ENCODE measurements at regions not wholly inside any gene's neighbourhood (a gene's known extent, or its start where the extent isn't known, plus 50 kb on each side); places are given as distances from the start of the nearest gene placed in this dataset.
"Not testable (repeated sequence)": the region's sequence is repeated elsewhere in the genome, so short reads cannot be mapped to it uniquely, and the experiment has no call there.

DNA sequence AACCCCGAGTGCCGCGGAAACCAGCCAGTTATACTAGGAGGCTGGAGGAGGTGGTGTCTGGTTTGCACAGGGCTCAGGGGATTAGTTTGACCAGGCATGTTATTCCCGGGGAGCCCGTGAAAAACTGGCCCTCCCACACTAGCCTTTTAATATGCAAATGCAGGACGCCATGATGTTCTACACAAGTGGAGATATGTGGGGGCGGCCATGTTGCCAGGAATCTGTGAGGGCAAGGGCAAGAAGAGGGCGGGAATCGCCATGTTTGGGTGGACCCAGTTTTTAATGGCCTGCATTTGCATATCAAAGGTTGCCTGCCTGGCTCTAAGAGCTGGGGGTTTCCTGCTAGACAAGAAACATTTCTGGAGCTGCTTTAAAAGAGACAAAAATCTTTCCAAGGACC lies 940.7 kb downstream of the CDH18 start:
- ATAC-seq, result no peak
- intact Hi-C loops (cut with DNase I), result no loop called here

DNA sequence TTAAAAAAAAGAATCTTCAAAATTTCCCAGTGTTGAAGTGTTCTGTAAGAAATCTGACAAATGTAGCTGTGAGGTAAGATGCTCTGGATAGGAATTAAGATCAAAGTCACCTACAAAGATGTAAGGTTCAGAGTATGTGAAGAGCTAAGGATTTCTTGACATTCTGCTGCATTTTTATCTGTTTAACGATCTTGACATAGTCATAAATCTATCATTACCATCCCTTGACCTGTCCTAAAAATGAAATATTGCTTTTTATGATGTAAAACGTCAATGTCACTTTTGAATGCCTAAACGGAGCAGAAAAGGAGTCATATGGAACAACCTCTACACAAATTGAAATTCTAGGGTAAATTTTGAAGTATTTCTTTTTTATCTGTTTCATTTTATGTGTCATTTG lies 939.3 kb downstream of the CDH18 start:
- no peak for DNase-seq (ENCODE audit: missing footprints)
- intact Hi-C loops (cut with DNase I), result no loop called here
- ATAC-seq, result no peak

More for the DNA sequence above, 940.7 kb downstream of the CDH18 start:
- DNase-seq (ENCODE audit: missing footprints), result no peak

DNA sequence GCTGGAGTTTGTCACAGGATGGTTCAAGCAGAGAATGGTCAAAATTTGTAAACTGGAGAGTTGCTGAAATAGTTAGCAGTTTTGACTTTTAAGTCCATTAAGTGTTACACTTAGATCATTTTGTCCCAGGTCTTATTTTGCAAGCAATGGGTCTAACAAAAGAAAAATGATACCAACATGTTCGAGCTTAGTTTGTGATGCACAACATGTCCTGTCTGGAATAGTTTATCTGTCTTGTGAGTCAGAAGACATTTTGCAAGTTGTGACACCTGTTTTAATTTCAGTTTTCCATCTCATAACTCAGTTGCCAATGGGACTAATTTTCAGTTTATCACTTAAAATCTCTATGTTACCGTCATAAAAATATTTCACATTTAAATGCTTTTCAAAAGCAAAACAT lies 929.8 kb downstream of the CDH18 start:
- DNase-seq (ENCODE audit: missing footprints) (no peak), ATAC-seq (no peak)
- intact Hi-C loops (cut with DNase I), result no loop called here

DNA sequence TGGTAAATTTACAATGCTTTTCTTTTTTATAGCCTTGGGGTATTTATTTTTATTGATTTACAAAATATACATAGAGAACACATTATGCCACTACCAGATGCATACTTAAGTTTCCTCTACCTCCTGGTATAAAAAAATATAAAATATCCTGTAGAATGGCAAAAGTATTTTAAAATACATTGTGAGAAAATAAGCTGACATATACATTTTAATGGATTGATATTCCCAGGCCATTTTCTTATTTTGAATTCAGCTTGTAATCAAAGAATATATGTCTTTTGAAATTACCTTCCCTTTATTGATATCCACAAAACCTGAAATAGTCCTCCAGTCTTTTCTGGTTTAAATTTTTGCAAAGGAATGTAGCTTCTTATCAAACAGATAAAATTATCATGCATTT lies 923.9 kb downstream of the CDH18 start:
- intact Hi-C loops (cut with DNase I), result no loop called here
- no peak for DNase-seq (ENCODE audit: missing footprints)
- ATAC-seq, result no peak

DNA sequence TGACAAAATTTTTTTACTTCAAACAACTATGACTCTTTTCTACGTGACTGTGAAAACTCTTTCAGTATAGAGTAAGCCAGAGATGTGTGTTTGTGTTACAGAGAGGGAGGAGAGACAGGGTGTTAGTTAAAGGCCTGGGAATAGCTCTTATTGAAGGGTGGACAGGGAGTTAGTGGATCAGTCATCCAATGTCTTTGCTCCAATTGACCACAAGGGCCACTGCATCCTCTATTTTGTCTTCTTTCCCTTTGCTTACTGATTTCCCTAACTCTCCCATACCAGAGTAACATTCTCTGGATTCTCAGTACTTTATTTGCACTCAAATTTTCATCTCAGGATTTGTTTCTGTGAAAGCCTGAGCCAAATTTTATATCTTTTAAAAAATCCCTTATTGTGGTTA lies 920.3 kb downstream of the CDH18 start:
- ATAC-seq (no peak), DNase-seq (ENCODE audit: missing footprints) (no peak)

DNA sequence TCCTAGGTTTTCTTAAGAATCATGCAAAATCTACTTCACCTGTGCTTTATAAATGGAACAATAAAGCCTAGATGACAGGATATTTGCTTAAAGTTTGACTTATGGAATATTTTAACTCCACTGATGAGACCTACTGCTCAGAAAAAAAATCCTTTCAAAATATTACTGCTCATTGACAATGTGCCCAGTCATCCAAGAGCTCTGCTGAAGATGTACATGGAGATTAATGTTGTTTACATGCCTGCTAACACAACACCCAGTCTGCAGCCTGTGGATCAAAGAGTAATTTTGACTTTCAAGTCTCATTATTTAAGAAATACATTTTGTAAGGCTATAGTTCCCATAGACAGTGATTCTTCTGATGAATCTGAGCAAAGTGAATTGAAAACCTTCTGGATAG lies 889.6 kb downstream of the CDH18 start:
- ATAC-seq, result no peak
- intact Hi-C loops (cut with DNase I), result no loop called here
- no peak for DNase-seq (ENCODE audit: missing footprints)

More for the DNA sequence above, 920.3 kb downstream of the CDH18 start:
- intact Hi-C loops (cut with DNase I), result no loop called here

DNA sequence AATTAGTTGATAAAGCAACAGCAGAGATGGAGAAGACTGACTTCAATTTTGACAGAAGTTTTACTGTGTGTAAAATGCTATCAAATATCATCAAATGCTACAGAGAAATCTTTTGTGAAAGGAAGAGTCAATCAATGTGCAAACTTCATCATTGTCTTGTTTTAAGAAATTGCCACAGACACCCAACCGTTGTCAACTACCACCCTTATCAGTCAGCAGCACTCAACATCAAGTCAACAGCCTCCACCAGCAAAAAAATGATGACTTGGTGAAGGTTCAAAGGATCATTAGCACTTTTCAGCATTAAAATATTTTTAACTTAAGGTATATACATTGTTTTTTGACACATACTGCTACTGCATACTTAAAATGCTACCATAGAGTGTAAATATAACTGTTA lies 888.8 kb downstream of the CDH18 start:
- no peak for DNase-seq (ENCODE audit: missing footprints)
- intact Hi-C loops (cut with DNase I), result no loop called here
- no peak for ATAC-seq

DNA sequence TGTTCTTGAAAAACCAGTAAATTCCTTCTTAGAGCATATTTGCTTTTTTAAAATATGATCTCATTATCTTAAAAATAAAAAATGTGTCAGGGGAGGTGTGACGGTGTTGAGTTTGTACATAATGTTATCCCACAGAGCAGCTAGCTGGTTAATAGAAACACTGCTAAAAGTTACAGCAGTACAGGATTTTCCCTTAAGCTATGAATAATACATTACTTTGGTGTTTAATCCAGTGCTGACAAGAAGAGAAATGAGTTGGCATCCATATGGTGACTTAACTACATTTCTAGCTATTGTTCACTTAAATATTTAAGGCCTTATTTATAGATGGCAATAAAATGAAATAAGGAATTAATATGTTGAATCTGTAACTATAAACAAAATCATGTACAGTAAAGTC lies 883.1 kb downstream of the CDH18 start:
- ATAC-seq (no peak), DNase-seq (ENCODE audit: missing footprints) (no peak)
- intact Hi-C loops (cut with DNase I), result no loop called here

DNA sequence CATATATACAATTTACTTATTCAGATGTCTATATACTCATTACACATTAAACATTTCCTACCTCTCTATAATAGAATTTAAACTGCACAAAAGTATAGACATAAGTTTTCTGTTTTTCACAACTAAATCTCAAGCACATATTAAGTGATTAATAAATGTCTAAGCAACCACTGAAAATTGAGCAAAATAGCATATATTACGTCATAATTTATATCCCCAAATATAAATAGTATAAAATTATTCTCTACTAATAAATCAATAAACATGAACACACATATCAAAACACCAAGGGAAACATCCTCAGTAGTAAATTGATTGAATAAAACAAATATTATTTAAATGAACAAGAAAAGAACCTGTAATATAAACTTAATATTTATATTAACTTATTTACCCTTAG lies 865.1 kb downstream of the CDH18 start:
- ATAC-seq, result no peak
- intact Hi-C loops (cut with DNase I), result no loop called here

DNA sequence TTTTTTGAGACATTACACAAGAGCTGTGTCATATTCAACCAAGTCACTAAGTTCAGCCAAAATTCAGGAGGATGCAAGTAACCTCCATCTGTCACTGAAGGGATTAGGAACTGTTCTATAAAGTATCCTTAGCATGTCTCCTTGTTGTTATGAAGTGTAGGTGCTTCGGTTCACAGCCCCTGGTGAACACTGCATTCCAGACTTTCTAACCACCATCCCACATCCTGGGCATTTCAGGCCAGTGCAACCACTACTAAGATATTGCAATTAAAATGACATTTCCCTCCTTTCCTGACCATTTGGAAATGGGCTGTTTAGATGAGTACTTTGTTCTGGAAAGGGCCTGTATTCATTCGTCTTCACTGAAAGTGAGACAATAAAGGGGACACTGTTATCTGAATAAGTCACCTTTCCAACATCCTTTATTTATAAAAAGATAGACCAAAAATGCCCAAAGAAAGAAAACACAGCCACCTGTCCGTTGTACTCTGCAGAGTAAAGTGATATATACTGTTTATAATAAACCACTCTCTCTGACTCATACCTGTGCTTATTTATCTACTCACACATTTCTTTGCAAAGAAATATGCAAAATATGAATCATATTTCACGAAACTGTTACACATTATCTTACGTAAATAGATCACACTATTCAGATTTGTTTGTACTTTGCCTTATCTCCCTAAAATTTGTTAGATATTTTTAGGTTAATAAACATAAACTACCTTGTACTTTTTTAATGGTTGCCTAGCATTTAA lies 861.9 kb downstream of the CDH18 start:
- no peak for DNase-seq (ENCODE audit: missing footprints)
- ATAC-seq, result no peak
- intact Hi-C loops (cut with DNase I), result no loop called here

More for the DNA sequence above, 865.1 kb downstream of the CDH18 start:
- no peak for DNase-seq (ENCODE audit: missing footprints)

DNA sequence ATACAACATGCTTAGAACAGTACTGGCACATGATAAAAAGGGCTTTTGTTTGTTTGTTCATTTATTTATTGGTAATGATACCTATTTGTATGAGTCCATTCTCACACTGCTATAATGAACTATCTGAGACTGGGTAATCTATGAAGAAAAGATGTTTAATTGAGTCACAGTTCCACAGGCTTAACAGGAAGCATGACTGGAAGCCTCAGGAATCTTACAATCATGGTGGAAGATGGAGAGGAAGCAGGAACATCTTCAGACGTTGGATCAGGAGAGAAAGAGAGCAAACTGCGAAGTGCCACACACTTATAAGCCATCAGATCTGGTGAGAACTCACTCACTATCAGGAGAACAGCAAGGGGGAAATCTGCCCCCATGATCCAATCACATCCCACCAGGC lies 847.7 kb downstream of the CDH18 start:
- DNase-seq (ENCODE audit: missing footprints) (no peak), ATAC-seq (no peak)
- intact Hi-C loops (cut with DNase I), result no loop called here

DNA sequence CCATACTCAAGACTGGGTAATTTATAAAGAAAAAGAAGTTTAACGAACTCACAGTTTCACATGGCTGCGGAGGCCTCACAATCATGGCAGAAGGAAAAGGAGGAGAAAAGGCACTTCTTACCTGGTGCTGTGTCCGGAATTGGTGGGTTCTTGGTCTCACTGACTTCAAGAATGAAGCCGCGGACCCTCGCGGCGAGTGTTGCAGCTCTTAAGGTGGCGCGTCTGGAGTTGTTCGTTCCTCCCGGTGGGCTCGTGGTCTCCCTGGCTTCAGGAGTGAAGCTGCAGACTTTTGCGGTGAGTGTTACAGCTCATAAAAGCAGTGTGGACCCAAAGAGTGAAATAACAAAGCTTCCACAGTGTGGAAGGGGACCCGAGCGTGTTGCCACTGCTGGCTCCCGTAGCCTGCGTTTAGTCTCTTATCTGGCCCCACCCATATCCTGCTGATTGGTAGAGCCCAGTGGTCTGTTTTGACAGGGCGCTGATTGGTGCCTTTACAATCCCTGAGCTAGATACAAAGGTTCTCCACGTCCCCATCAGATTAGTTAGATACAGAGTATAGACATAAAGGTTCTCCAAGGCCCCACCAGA lies 846.0 kb downstream of the CDH18 start:
- intact Hi-C loops (cut with DNase I); DNase-seq (ENCODE audit: missing footprints); ATAC-seq: not testable (repeated sequence)

DNA sequence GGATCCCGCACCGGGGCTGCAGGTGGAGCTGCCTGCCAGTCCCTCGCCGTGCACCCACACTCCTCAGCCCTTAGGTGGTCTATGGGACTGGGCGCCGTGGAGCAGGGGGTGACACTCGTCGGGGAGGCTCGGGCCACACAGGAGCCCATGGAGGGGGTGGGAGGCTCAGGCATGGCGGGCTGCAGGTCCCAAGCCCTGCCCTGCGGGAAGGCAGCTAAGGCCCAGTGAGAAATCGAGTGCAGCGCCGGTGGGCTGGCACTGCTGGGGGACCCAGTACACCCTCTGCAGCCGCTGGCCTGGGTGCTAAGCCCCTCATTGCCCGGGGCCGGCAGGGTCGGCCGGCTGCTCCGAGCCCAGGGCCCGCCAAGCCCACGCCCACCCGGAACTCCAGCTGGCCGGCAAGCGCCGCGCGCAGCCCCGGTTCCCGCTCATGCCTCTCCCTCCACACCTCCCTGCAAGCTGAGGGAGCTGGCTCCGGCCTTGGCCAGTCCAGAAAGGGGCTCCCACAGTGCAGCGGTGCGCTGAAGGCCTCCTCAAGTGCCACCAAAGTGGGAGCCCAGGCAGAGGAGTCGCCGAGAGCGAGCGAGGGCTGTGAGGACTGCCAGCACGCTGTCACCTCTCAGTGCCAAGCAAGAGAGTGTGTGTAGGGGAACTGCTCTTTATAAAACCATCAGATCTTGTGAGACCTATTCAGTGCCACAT lies 845.1 kb downstream of the CDH18 start:
- DNase-seq (ENCODE audit: missing footprints), result peak; percentile 50
- intact Hi-C loops (cut with DNase I); ATAC-seq: not testable (repeated sequence)

DNA sequence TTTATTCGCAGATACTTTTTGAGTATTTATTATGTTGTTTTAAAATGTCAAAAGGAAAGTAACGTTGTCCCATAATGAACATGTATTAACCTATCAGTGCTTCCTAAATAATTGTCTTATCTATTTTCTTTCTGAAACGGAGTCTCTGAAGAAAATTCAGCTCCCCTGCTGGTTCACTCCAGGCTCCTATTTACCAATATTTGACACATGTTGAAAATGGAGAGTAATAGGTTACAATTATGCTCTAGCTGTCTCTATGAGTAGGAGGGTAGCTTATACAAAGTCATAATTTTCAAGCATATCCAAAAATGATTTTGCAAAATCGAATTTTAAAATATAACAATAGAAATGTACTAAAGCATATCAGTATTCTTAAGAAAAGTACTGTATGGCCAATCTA lies 844.1 kb downstream of the CDH18 start:
- ATAC-seq, result no peak
- no peak for DNase-seq (ENCODE audit: missing footprints)
- intact Hi-C loops (cut with DNase I), result no loop called here

DNA sequence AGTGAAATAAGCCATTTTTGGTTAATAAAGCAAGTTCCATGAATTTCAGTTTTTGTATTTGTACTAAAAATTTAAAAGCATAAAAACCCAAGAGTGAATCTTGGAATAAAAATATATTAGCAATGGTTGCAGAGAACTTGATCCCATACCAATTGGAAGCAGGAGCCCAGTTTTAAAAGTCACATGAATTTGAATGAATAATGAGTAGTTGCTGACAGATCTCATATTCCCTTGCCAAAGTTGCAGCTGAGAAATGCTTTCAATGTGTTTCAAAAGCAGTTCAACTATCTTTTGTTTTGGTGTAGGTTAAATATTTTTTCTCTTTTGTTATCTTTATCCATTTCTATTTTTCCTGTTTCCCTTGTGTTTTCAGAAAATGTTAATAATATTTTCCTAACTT lies 818.6 kb downstream of the CDH18 start:
- no peak for DNase-seq (ENCODE audit: missing footprints)
- intact Hi-C loops (cut with DNase I), result no loop called here
- no peak for ATAC-seq

DNA sequence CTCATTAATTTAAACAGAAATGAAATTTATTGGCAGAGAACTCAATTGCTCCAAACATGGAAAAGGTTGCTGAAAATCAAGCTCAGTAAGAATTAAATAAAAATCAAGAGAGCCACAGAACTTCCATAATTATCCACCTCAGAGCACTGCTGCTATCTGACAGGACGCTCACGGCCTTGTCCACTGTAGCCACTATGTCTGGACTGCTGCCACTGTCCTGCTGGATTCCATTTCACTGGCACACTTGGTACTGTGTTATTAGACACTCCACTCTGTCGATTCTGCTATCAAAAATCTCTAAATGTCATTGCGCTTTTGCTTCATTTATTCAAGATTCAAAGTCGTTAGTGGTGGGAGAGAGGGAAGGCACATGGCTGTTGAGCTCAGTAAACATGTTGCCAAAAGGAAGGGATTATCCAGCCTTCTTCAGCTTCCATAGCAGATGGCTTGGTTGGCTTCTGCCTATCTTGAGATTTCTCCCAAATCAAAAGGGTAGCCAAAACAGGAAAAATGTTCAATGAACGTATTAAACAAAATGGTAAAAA lies 815.0 kb downstream of the CDH18 start:
- no peak for ATAC-seq
- DNase-seq (ENCODE audit: missing footprints), result no peak
- intact Hi-C loops (cut with DNase I), result no loop called here

DNA sequence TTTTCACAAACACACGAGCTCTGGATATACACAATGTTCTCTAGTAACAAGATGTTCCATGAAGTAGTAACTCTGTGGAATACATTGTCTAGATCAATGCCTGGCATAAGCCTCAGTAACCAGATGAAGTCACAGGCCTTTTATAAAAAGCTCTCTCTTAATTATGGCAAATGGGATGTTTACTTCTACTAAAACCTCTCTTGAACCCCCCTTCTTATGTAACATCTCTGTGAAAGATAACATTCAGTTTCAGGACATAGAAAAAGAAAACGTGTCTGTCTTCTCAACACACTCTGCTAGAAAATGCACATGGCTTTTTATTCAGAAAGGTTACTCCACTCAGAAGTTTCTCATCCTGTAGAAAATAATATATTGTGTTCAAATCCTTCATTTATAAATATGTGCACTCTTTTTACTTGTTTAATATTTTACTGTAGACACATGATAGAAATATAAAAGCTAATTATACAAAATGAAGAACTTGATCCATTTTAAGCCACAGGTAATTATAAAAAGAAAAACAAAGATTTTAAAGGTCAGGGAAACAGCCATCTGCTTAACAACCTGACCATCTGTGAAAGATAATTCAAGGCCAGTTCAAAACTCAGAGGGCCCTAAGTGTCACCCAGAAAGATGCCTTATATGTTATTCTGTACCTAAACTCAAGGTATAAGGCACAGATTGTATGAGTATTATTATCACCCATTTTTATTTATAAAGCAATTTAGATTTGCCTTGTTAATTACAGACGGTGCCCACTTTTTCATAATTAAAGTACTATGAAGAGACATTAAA lies 812.0 kb downstream of the CDH18 start:
- ATAC-seq, result no peak

DNA sequence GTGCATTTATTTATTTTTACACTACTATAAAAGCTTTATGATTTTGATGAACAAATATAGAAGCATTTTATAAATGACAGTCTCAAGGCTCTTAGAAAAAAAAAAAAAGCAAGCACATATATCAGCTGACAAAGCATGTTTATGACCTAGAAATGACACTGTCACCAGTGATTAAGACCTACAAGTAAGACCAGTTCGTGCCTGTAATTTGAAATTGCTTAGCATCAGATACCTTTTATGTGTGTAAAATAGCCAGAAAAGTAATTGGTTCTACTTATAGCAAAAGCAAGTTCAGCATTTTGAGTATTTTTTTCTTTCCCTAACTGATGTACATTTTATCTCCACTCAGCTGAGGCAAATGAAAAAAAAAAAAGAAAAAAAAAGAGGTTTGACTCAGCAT lies 808.4 kb downstream of the CDH18 start:
- intact Hi-C loops (cut with DNase I), result no loop called here
- ATAC-seq, result no peak
- no peak for DNase-seq (ENCODE audit: missing footprints)

More for the DNA sequence above, 812.0 kb downstream of the CDH18 start:
- DNase-seq (ENCODE audit: missing footprints), result no peak
- intact Hi-C loops (cut with DNase I), result no loop called here

DNA sequence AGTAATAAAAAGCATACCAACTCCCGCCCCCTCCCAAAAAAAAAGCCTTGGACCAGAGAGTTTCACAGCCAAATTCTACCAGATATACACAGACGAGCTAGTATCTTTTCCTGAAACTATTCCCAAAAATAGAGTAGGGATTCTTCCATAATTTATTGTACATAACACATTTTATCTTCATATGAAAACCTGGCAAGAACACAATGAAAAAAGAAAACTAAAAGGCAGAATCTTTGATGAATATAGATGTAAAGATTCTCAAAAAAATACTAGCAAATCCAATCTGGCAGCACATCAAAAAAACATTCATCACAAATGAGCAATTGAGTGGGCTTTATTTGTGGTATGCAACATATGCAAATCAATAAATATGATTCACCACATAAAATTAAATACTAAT lies 798.8 kb downstream of the CDH18 start:
- no peak for DNase-seq (ENCODE audit: missing footprints)
- no peak for ATAC-seq
- intact Hi-C loops (cut with DNase I), result no loop called here

Data from Right ventricle myocardium inferior (tissue), 1 donor.